ENCODE measurements at regions not wholly inside any gene's neighbourhood (a gene's known extent, or its start where the extent isn't known, plus 50 kb on each side); places are given as distances from the start of the nearest gene placed in this dataset.
A peak's percentile ranks its signal among the peaks of the same experiment; 100 is the strongest.

DNA sequence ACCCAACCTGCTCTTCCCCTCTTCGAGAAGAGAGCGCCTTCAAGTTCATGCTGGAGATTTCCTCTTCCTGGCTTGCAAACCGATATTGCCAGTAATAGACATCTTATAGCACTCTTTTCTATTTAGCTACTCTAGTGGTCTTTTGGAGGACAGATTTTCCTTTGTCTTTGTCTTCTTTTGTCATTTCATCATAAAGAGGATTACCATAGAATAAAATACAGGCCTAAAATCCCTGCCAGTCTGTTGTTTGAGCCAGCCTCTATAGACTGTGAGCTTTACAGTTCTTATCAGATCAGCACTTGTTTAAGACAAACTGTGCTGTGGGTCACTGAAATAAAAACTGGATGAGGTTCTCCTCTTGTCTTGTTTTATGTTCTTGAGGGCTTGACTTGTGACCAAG lies 802.8 kb downstream of the NR2F1-AS1 start:
- H3K4me3 ChIP-seq (ENCODE audit: insufficient read depth, low read depth, low read length): no peak overlapping the region
- H3K27me3 ChIP-seq (ENCODE audit: control insufficient read depth, insufficient read depth, low read length): no peaks in the 10 kb centered on the region
- no peak for DNase-seq
- no peaks in the 10 kb centered on the region for H3K36me3 ChIP-seq (replicated peaks; ENCODE audit: control insufficient read depth, insufficient read depth, low read length)

GRCh38 chr5:92777421-92777820 lies 803.6 kb downstream of the NR2F1-AS1 start:
- DNase-seq: peak; percentile 1
- H3K36me3 ChIP-seq (replicated peaks; ENCODE audit: control insufficient read depth, insufficient read depth, low read length): no peaks in the 10 kb centered on the region
- H3K27me3 ChIP-seq (ENCODE audit: control insufficient read depth, insufficient read depth, low read length): no peaks in the 10 kb centered on the region
- no peak overlapping the region for H3K4me3 ChIP-seq (ENCODE audit: insufficient read depth, low read depth, low read length)

DNA sequence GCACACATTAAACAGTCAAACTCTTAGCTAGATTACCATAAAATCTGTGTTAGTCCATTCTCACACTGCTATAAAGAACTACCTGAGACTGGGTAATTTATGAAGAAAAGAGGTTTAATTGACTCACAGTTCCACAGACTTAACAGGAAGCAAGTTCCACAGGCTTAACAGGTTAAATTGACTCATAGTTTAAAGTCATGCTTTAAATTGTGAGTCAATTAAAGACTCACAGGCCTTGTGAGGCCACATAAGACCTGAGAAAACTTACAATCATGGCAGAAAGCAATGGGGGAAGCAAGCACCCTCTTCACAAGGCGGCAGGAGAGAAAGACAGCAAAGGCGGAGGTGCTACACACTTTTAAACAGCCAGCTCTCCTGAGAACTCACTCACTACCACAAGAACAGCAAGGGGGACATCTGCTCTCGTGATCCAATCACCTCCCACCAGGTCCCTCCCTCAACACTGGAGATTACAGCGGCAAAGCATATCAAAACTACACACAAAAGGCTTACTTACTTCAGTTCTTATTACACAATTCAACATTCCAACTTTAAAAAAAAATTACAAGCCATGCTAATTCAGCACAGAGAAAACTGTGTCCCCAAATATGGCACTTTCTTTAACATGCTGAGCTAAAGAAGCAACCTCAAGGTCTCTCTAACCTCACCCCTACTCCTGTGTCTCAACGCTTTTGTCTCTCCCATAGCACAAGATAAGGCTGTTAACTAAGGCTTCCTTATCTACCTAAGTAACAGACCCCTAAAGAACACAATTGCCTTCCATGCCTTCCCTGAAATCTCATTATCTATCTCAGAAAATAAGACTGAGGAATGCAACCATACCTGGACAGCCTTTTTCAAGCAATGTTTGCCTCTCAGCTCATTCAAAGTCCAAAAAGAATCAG lies 805.1 kb downstream of the NR2F1-AS1 start:
- no peaks in the 10 kb centered on the region for H3K36me3 ChIP-seq (replicated peaks; ENCODE audit: control insufficient read depth, insufficient read depth, low read length)
- DNase-seq: no peak
- no peaks in the 10 kb centered on the region for H3K27me3 ChIP-seq (ENCODE audit: control insufficient read depth, insufficient read depth, low read length)
- H3K4me3 ChIP-seq (ENCODE audit: insufficient read depth, low read depth, low read length): no peak overlapping the region

DNA sequence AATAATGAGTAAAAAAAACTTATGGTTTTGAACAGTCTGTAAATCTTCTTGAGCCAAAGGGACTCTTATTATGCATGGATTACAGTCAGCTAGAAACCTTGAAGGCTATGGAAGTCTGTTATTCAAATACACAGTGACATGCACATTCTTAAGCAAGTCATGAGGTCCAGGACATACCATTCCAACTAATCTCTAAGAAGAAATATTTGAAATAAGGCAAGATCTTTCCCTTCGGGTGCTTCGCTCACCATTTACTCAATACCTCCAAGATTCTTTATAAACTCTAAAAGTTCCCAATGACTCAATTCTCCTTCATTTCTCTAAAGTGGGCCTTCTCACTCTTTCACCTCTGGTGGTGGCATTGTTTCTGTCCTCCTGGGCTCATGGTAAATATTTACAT lies 811.0 kb downstream of the NR2F1-AS1 start:
- no peak for DNase-seq
- H3K4me3 ChIP-seq (ENCODE audit: insufficient read depth, low read depth, low read length): no peak overlapping the region
- H3K27me3 ChIP-seq (ENCODE audit: control insufficient read depth, insufficient read depth, low read length): no peaks in the 10 kb centered on the region
- H3K36me3 ChIP-seq (replicated peaks; ENCODE audit: control insufficient read depth, insufficient read depth, low read length): no peaks in the 10 kb centered on the region

DNA sequence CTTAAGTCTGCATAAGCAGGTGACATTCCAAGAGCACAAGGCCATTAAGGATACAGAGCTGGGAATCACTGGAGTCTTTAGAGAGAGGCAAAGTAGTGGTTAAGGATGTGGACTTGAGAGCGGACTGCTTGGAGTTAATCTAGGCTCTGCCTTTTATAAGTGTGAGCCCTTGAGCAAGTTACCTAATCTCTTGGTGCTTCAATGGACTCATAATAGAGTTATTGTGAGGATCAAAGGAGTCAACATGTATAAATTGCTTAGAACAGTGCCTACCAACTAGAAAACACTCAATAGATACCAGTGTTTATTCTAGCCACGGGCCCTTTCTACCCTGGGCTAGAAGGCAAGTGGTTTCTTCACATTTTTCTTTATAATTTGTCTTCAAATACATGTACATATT lies 819.4 kb downstream of the NR2F1-AS1 start:
- Histone ChIP-seq H3K27me3 (ENCODE audit: control insufficient read depth, insufficient read depth, low read length) (no peaks in the 10 kb centered on the region), H3K36me3 (replicated peaks; ENCODE audit: control insufficient read depth, insufficient read depth, low read length) (no peaks in the 10 kb centered on the region), H3K4me3 (ENCODE audit: insufficient read depth, low read depth, low read length) (no peak overlapping the region)
- DNase-seq: no peak

DNA sequence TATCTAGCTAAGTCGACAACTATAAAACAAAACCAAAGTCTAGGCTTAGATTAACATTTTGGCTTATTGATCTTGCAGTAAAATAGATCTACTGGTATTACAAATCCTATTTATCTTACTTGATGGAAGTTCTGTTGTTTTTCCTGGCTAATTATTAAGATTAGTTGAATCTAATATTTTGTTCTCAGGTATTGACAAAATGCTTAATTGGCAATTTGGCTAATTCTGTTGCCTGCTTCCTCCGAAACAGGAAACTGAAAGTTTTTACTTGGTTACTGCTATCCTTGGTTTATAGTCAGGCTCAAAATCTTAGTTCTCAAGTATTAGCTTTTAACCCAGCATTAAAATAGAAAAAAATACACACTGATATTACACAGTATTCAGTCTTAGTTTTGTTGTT lies 820.5 kb downstream of the NR2F1-AS1 start:
- no peak for DNase-seq
- no peak overlapping the region for H3K4me3 ChIP-seq (ENCODE audit: insufficient read depth, low read depth, low read length)
- no peaks in the 10 kb centered on the region for H3K27me3 ChIP-seq (ENCODE audit: control insufficient read depth, insufficient read depth, low read length)
- H3K36me3 ChIP-seq (replicated peaks; ENCODE audit: control insufficient read depth, insufficient read depth, low read length): no peaks in the 10 kb centered on the region

DNA sequence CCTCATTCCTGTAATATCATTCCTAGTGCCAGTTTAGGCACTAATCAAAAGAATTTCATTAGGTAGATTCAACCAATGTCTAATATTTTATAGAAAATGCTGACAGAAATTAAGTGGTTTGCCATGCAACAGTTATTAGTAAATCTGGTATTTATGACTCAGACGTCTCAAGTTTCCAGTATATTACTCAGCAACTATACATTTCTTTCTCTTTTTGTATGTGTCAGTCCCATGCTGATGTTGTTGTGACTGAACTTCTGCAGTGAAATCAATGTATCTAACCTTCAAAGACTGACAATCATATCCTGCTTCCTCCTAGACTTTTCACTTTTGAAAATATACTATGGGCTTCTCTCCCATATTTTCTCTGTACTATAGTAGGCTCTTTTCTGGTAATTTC lies 822.5 kb downstream of the NR2F1-AS1 start:
- no peak overlapping the region for H3K4me3 ChIP-seq (ENCODE audit: insufficient read depth, low read depth, low read length)
- no peaks in the 10 kb centered on the region for H3K36me3 ChIP-seq (replicated peaks; ENCODE audit: control insufficient read depth, insufficient read depth, low read length)
- no peak for DNase-seq
- H3K27me3 ChIP-seq (ENCODE audit: control insufficient read depth, insufficient read depth, low read length): no peaks in the 10 kb centered on the region

DNA sequence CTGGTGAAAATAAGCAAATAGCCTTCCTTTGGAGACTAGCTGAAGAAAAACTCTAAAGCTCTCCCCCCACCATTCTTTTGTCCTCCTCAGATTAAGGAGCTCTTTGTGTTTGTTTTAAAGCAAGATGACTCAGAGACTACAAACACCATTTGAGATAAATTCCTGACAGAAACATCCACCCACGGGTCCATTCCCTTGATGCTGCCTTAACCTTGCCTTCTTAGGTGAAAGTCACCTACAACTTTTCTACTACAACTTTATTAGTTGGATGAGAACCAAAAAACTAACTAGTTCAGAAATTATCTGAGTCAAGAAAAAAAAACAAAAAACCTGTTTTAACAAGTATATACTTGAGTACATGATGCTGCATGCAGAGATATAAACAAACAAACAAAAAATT lies 831.1 kb downstream of the NR2F1-AS1 start:
- no peaks in the 10 kb centered on the region for H3K27me3 ChIP-seq (ENCODE audit: control insufficient read depth, insufficient read depth, low read length)
- no peaks in the 10 kb centered on the region for H3K36me3 ChIP-seq (replicated peaks; ENCODE audit: control insufficient read depth, insufficient read depth, low read length)
- no peak overlapping the region for H3K4me3 ChIP-seq (ENCODE audit: insufficient read depth, low read depth, low read length)
- peak; percentile 2 for DNase-seq

DNA sequence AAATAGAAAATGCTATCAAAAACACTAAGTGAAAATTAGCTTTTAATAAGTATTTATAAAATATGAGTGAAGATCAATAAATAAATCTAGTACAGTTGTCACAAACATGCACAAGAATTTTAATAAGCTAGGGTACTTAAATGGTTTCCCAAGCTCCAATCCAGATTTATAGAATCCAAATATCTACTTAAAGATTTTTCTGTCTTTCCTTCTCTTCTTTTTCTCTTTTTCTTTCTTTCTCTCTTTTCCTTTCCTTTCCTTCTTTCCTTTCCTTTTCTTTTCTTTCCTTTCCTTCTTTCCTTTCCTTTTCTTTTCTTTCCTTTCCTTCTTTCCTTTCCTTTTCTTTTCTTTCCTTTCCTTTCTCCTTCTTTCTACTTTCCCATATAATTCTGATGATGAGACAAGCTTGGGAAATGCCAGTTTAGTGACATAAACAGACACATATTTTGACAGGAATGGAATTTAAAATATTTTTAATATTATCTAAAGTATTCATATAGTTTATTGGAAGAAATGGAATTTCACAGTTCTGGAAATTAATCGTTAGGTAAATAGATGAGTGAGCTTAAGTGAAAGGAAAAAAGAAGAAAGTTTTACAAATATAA lies 832.8 kb downstream of the NR2F1-AS1 start:
- no peaks in the 10 kb centered on the region for H3K36me3 ChIP-seq (replicated peaks; ENCODE audit: control insufficient read depth, insufficient read depth, low read length)
- no peak overlapping the region for H3K4me3 ChIP-seq (ENCODE audit: insufficient read depth, low read depth, low read length)
- no peak for DNase-seq
- no peaks in the 10 kb centered on the region for H3K27me3 ChIP-seq (ENCODE audit: control insufficient read depth, insufficient read depth, low read length)

- no peak for DNase-seq
- H3K27me3 ChIP-seq (ENCODE audit: control insufficient read depth, insufficient read depth, low read length): no peaks in the 10 kb centered on the region; the same call in 1 of the 2 replicates
- H3K4me3 ChIP-seq (ENCODE audit: insufficient read depth, low read depth, low read length): no peak overlapping the region
- no peaks in the 10 kb centered on the region for H3K36me3 ChIP-seq (replicated peaks; ENCODE audit: control insufficient read depth, insufficient read depth, low read length)
Measured at GRCh38 chr5:92741906-92742305, 839.1 kb downstream of the NR2F1-AS1 start.

GRCh38 chr5:92734211-92734940 lies 846.6 kb downstream of the NR2F1-AS1 start:
- no peaks in the 10 kb centered on the region for H3K36me3 ChIP-seq (replicated peaks; ENCODE audit: control insufficient read depth, insufficient read depth, low read length)
- no peak overlapping the region for H3K4me3 ChIP-seq (ENCODE audit: insufficient read depth, low read depth, low read length)
- no peaks in the 10 kb centered on the region; the same call in 1 of the 2 replicates for H3K27me3 ChIP-seq (ENCODE audit: control insufficient read depth, insufficient read depth, low read length)
- no peak for DNase-seq

DNA sequence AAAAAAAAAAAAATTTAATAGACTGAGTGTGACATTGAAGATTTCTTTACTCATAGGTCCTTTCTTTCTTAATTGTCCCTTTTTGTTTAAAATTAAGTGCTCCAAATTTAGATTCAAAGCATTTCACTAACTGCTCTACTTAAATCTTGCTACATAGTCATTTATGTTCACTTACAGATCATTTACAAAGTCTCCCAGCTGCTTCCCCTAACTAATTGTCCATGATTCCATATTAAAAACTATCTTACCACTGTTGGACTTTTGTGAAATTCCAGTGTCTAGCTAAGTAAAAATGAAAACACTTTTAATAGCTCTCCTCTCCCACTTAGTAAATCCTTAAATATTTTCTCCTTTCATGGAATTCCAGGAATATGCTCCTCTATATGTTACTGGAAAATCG lies 850.5 kb downstream of the NR2F1-AS1 start:
- Histone ChIP-seq H3K27me3 (ENCODE audit: control insufficient read depth, insufficient read depth, low read length) (no peaks in the 10 kb centered on the region), H3K36me3 (replicated peaks; ENCODE audit: control insufficient read depth, insufficient read depth, low read length) (no peaks in the 10 kb centered on the region), H3K4me3 (ENCODE audit: insufficient read depth, low read depth, low read length) (no peak overlapping the region)
- no peak for DNase-seq

DNA sequence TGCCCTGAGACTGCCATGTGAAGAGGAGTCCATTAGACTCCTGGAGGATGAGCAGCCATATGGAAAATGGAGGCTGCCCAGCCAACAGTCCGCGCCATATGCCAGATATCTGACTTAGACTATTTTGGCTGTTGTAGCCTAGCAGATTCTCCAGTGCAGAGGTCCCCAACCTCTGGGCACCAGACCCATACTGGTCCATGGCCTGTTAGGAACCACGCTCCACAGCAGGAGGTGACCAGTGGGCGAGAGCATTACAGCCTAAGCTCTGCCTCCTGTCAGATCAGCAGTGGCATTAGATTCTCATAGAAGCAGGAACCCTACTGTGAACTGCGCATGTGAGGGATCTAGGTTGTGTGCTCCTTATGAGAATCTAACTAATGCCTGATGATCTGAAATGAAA lies 851.9 kb downstream of the NR2F1-AS1 start:
- no peak for DNase-seq

GRCh38 chr5:92715946-92716520 lies 865.0 kb downstream of the NR2F1-AS1 start:
- Histone ChIP-seq H3K27me3 (ENCODE audit: control insufficient read depth, insufficient read depth, low read length) (no peaks in the 10 kb centered on the region), H3K36me3 (replicated peaks; ENCODE audit: control insufficient read depth, insufficient read depth, low read length) (no peaks in the 10 kb centered on the region), H3K4me3 (ENCODE audit: insufficient read depth, low read depth, low read length) (no peak overlapping the region)
- no peak for DNase-seq

More for the DNA sequence above, 851.9 kb downstream of the NR2F1-AS1 start:
- Histone ChIP-seq H3K27me3 (ENCODE audit: control insufficient read depth, insufficient read depth, low read length) (no peaks in the 10 kb centered on the region), H3K36me3 (replicated peaks; ENCODE audit: control insufficient read depth, insufficient read depth, low read length) (no peaks in the 10 kb centered on the region), H3K4me3 (ENCODE audit: insufficient read depth, low read depth, low read length) (no peak overlapping the region)
